Left hindlimb (tissue), 1 donor: ENCODE measurements at regions not wholly inside any gene's neighbourhood (a gene's known extent, or its start where the extent isn't known, plus 50 kb on each side); places are given as distances from the start of the nearest gene placed in this dataset.
"Not testable (repeated sequence)": the region's sequence is repeated elsewhere in the genome, so short reads cannot be mapped to it uniquely, and the experiment has no call there.

Source experiments
- DNase-seq: peaks from one replicate; pipeline ENCODE4 v3.0.0-alpha.2; 2018

GRCh38 chr17:70599945-70600344 lies 430.6 kb downstream of the KCNJ2 start:
- DNase-seq = not testable (repeated sequence)

GRCh38 chr17:70603226-70603625 lies 433.9 kb downstream of the KCNJ2 start:
- DNase-seq = no peak

GRCh38 chr17:70604854-70605253 lies 435.5 kb downstream of the KCNJ2 start:
- DNase-seq = no peak

GRCh38 chr17:70606086-70606485 lies 436.8 kb downstream of the KCNJ2 start:
- no peak for DNase-seq

GRCh38 chr17:70608193-70608592 lies 438.9 kb downstream of the KCNJ2 start:
- no peak for DNase-seq

- DNase-seq = no peak
Observed at GRCh38 chr17:70608957-70609356, 439.6 kb downstream of the KCNJ2 start.

- no peak for DNase-seq
Observed at GRCh38 chr17:70609566-70609965, 440.2 kb downstream of the KCNJ2 start.

- DNase-seq = no peak
Observed at GRCh38 chr17:70610161-70610560, 440.8 kb downstream of the KCNJ2 start.

GRCh38 chr17:70613681-70614080 lies 444.3 kb downstream of the KCNJ2 start:
- DNase-seq = no peak

GRCh38 chr17:70615831-70616230 lies 446.5 kb downstream of the KCNJ2 start:
- DNase-seq = no peak

GRCh38 chr17:70618641-70619040 lies 449.3 kb downstream of the KCNJ2 start:
- no peak for DNase-seq

- DNase-seq = peak; percentile 70
Observed at GRCh38 chr17:70621566-70621965, 452.2 kb downstream of the KCNJ2 start.

GRCh38 chr17:70622368-70623260 lies 453.3 kb downstream of the KCNJ2 start:
- DNase-seq = peak; percentile 32

- DNase-seq = no peak
Observed at GRCh38 chr17:70624211-70624610, 454.9 kb downstream of the KCNJ2 start.

GRCh38 chr17:70629902-70630301 lies 460.6 kb downstream of the KCNJ2 start:
- no peak for DNase-seq

- no peak for DNase-seq
Observed at GRCh38 chr17:70636517-70637133, 467.3 kb downstream of the KCNJ2 start.

- no peak for DNase-seq
Observed at GRCh38 chr17:70642059-70642458, 472.7 kb downstream of the KCNJ2 start.

GRCh38 chr17:70644096-70644495 lies 474.8 kb downstream of the KCNJ2 start:
- no peak for DNase-seq

- no peak for DNase-seq
Observed at GRCh38 chr17:70646673-70647072, 477.3 kb downstream of the KCNJ2 start.

GRCh38 chr17:70648166-70648565 lies 478.8 kb downstream of the KCNJ2 start:
- DNase-seq = no peak

- no peak for DNase-seq
Observed at GRCh38 chr17:70653850-70654249, 484.5 kb downstream of the KCNJ2 start.

- DNase-seq = no peak
Observed at GRCh38 chr17:70654706-70655105, 485.4 kb downstream of the KCNJ2 start.

- no peak for DNase-seq
Observed at GRCh38 chr17:70655176-70655958, 486.0 kb downstream of the KCNJ2 start.

- DNase-seq = no peak
Observed at GRCh38 chr17:70658317-70658716, 489.0 kb downstream of the KCNJ2 start.
